Mammary epithelial cell (primary cell): ENCODE measurements at regions not wholly inside any gene's neighbourhood (a gene's known extent, or its start where the extent isn't known, plus 50 kb on each side); places are given as distances from the start of the nearest gene placed in this dataset.

ENCODE experiments used
- EZH2 ChIP-seq: IDR thresholded peaks from 2 replicates; pipeline ENCODE4 v1.6.1; 2012; ENCODE audit warnings: low read length, inconsistent platforms, borderline replicate concordance
- TF ChIP-seq, protein P1 (sequence below), 2 donors: IDR thresholded peaks in 1 of 2; conservative IDR thresholded peaks in 1 of 2; 2 replicates each; pipeline ENCODE4 v1.5.1; 2011 to 2012; ENCODE audit warnings: inconsistent platforms in 2 of 2, low read length in 2 of 2, mild to moderate bottlenecking in 2 of 2, control low read depth in 1 of 2, low read depth in 1 of 2; ENCODE audit not compliant: insufficient read depth in 1 of 2; ENCODE audit errors: extremely low read depth in 1 of 2

DNA sequence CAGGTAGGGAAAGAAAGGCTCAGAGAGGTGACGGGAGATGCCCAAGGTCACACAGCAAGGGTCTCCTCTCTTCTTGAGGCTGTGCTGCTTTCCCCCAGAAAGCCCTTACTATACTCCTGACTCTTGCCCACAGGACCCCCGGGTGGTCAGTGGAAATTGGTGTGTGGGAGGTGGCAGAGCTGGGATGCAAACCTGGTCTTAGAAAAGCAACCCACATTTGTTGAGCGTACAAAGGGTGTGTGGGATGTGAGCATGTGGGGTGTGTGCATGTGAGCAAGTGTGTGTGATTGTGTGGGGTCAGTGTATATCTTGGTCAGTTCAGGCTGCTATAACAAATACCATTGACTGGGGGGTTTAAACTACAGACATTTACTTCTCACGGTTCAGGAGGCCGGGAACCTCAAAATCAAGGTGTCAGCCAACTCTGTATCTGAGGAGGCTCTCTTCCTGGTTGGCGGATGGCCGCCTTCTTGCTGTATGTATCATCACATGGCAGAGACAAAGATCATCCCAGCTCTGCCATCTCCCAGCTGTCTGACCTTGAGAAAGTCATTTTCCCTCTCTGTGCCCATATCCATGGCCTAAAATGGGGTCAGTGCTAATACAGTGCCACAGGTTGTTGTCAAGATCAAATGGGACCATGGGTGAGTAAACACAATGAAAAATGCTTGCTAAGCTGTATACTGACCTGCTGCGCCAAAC lies 268.5 kb downstream of the PTPRU start:
- TF ChIP-seq, protein P1, sequence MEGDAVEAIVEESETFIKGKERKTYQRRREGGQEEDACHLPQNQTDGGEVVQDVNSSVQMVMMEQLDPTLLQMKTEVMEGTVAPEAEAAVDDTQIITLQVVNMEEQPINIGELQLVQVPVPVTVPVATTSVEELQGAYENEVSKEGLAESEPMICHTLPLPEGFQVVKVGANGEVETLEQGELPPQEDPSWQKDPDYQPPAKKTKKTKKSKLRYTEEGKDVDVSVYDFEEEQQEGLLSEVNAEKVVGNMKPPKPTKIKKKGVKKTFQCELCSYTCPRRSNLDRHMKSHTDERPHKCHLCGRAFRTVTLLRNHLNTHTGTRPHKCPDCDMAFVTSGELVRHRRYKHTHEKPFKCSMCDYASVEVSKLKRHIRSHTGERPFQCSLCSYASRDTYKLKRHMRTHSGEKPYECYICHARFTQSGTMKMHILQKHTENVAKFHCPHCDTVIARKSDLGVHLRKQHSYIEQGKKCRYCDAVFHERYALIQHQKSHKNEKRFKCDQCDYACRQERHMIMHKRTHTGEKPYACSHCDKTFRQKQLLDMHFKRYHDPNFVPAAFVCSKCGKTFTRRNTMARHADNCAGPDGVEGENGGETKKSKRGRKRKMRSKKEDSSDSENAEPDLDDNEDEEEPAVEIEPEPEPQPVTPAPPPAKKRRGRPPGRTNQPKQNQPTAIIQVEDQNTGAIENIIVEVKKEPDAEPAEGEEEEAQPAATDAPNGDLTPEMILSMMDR (conservative IDR thresholded peaks at IDR 0.05 in 1 of 2, IDR thresholded peaks at IDR 0.05 in 1 of 2; ENCODE audit: extremely low read depth in 1 of 2, insufficient read depth in 1 of 2, low read depth in 1 of 2, low read length in 2 of 2) = no peak
- no peak for TF ChIP-seq EZH2
